Right atrium auricular region (tissue), 2 donors: ENCODE measurements at regions not wholly inside any gene's neighbourhood (a gene's known extent, or its start where the extent isn't known, plus 50 kb on each side); places are given as distances from the start of the nearest gene placed in this dataset.

Experiments used
- DNase-seq: peaks from one replicate; pipeline ENCODE4 v3.0.0-alpha.2; 2019; ENCODE audit warnings: low spot score
- H3K27ac ChIP-seq, 2 donors: fragments of 200-600 bp; sonication (generic); 1 replicate in 1 of 2; 2 replicates in 1 of 2; pipeline ENCODE4 v1.5.1; 2016 to 2019
- H3K27me3 ChIP-seq, 2 donors: fragments of 200-600 bp; sonication (generic); one replicate each; pipeline versions ENCODE4 v1.5.1 to v1.6.0; 2017 to 2019
- H3K36me3 ChIP-seq: fragments of 200-600 bp; sonication (generic); one replicate; pipeline ENCODE4 v1.5.1; 2016
- H3K4me1 ChIP-seq, 2 donors: fragments of 200-600 bp; sonication (generic); one replicate each; pipeline versions ENCODE4 v1.5.1 to v1.6.0; 2017 to 2019
- H3K4me3 ChIP-seq, 2 donors: fragments of 200-600 bp; sonication (generic); 1 replicate in 1 of 2; 2 replicates in 1 of 2; pipeline ENCODE4 v1.5.1; 2017 to 2019; ENCODE audit warnings: mild to moderate bottlenecking in 1 of 2, moderate library complexity in 1 of 2
- H3K9me3 ChIP-seq, 2 donors: fragments of 200-600 bp; sonication (generic); one replicate each; pipeline ENCODE4 v1.5.1; 2019
- CTCF ChIP-seq, 2 donors: fragments of 200-600 bp; sonication (generic); IDR thresholded peaks; one replicate each; pipeline ENCODE4 v1.5.1; 2019; ENCODE audit warnings: antibody characterized with exemption in 2 of 2

DNA sequence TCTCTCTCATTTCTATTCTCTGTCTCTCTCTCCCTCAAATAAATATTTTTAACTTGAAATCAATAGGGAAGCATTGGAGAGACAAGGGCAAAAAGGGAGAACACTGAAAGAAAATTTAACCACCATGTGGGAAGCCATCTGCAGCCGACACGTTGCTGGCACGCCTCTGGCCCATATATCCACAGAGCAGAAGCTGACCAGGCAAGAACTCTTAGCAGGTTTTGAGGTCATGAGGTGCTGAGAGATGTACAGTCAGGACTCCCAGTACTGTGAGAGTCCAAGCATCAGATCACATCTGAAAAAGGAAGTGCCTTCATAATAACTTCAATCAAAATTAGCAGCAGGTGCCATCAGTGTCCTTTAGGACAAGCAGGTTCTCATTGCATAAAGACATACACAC lies 156.6 kb downstream of the AKAIN1 start:
- no peaks in the 10 kb centered on the region for H3K4me1 ChIP-seq
- H3K4me3 ChIP-seq: no peak overlapping the region
- no peak for DNase-seq
- H3K27me3 ChIP-seq: no peaks in the 10 kb centered on the region
- H3K27ac ChIP-seq: no peak overlapping the region
- no peaks in the 10 kb centered on the region for H3K36me3 ChIP-seq
- peaks cover 0 to 7% of the 10 kb centered on the region in 2 donors for H3K9me3 ChIP-seq
- no peak for TF ChIP-seq CTCF (IDR thresholded peaks at IDR 0.05)

GRCh38 chr18:5036523-5036922 lies 160.5 kb downstream of the AKAIN1 start:
- no peak overlapping the region for H3K27ac ChIP-seq
- no peaks in the 10 kb centered on the region for H3K4me1 ChIP-seq
- H3K4me3 ChIP-seq: no peak overlapping the region
- peaks cover 0 to 28% of the 10 kb centered on the region in 2 donors for H3K9me3 ChIP-seq
- H3K36me3 ChIP-seq: no peaks in the 10 kb centered on the region
- H3K27me3 ChIP-seq: no peaks in the 10 kb centered on the region
- no peak for DNase-seq
- TF ChIP-seq CTCF (IDR thresholded peaks at IDR 0.05): no peak

GRCh38 chr18:5031216-5031615 lies 165.8 kb downstream of the AKAIN1 start:
- Histone ChIP-seq H3K27ac (no peak overlapping the region), H3K9me3 (peaks cover 0 to 31% of the 10 kb centered on the region in 2 donors), H3K36me3 (no peaks in the 10 kb centered on the region), H3K4me1 (no peaks in the 10 kb centered on the region), H3K27me3 (no peaks in the 10 kb centered on the region), H3K4me3 (no peak overlapping the region)
- no peak for TF ChIP-seq CTCF (IDR thresholded peaks at IDR 0.05)
- DNase-seq: no peak

DNA sequence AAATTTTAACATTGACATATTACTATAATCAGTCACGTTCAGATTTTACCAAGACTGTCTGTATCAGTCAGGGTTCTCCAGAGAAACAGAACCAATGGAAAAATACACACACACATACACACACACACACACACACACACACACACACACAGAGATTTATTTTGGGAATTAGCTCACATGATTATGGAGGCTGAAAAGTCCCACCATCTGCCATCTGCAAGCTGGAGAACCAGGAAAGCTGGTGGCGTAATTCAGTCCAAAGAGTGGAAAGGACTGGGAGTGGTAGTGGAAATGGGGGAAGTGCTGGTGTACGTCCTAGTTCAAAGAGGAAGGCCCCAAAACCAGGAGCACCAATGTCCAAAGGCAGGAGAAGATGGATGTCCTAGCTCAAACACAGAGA lies 166.4 kb downstream of the AKAIN1 start:
- no peaks in the 10 kb centered on the region for H3K4me1 ChIP-seq
- H3K36me3 ChIP-seq: no peaks in the 10 kb centered on the region
- H3K4me3 ChIP-seq: no peak overlapping the region
- H3K9me3 ChIP-seq: peaks cover 0 to 25% of the 10 kb centered on the region in 2 donors
- no peak for DNase-seq
- no peaks in the 10 kb centered on the region for H3K27me3 ChIP-seq
- no peak overlapping the region for H3K27ac ChIP-seq
- no peak for TF ChIP-seq CTCF (IDR thresholded peaks at IDR 0.05)

GRCh38 chr18:5029592-5029991 lies 167.5 kb downstream of the AKAIN1 start:
- no peak overlapping the region for H3K4me3 ChIP-seq
- no peak for TF ChIP-seq CTCF (IDR thresholded peaks at IDR 0.05)
- H3K9me3 ChIP-seq: peaks cover 0 to 17% of the 10 kb centered on the region in 2 donors
- DNase-seq: no peak
- no peaks in the 10 kb centered on the region for H3K36me3 ChIP-seq
- no peaks in the 10 kb centered on the region for H3K4me1 ChIP-seq
- H3K27me3 ChIP-seq: no peaks in the 10 kb centered on the region
- H3K27ac ChIP-seq: no peak overlapping the region

DNA sequence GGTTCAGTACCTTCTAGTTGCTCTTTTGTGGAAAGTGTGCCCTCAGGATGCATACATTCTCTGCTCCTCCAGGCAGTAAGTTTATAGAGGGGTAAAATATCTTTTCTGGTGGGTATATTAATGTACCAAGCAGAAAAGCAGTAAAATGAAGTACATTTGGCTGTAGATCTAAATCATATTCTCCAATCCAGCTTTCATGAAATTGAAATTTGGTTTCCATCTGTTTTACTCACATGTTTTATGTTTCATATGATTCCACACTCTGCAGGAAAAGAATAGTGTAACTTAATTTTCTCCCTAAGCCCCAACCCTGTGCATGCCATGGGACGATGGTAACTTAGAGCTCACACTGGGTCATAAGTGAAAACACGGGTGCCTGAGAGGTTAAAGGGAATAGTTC lies 172.3 kb downstream of the AKAIN1 start:
- Histone ChIP-seq H3K4me1 (no peaks in the 10 kb centered on the region), H3K27ac (no peak overlapping the region), H3K27me3 (no peaks in the 10 kb centered on the region), H3K4me3 (no peak overlapping the region), H3K9me3 (peaks cover 0 to 3% of the 10 kb centered on the region in 2 donors), H3K36me3 (no peaks in the 10 kb centered on the region)
- DNase-seq: no peak
- TF ChIP-seq CTCF (IDR thresholded peaks at IDR 0.05): no peak
